ENCODE measurements at regions not wholly inside any gene's neighbourhood (a gene's known extent, or its start where the extent isn't known, plus 50 kb on each side); places are given as distances from the start of the nearest gene placed in this dataset.

DNA sequence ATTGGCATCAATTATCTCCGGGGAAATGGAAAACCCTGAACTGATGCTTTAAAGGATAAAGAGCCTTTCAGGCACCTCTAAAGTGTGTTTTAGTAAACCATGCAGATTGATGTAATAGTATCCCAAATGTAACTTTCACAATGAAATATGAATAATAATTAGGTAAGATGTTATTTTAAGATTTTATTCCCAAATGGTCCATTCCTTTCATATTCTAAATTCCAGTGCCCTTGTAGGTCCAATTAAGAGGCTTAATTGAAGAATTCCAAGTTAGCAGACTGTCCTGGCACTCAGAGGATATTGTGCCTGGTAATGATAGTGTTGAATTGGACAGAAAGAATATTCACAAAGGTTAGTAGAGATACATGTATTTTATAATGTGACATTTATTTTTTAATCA lies 352.5 kb upstream of the NUDT12 start:
- Histone ChIP-seq H2AK9ac (replicated peaks; ENCODE audit: low read depth, low read length, poor library complexity) (no peak overlapping the region), H3K56ac (ENCODE audit: extremely low read depth, insufficient read depth, low read length) (no peak overlapping the region), H2BK15ac (ENCODE audit: low read depth, low read length) (no peak overlapping the region), H2AFZ (replicated peaks; ENCODE audit: low read length, poor library complexity) (no peak overlapping the region), H3K4me2 (ENCODE audit: low read depth, low read length) (no peak overlapping the region), H3K23ac (ENCODE audit: low read depth, low read length) (no peak overlapping the region), H2BK5ac (ENCODE audit: low read depth, low read length, poor library complexity, severe bottlenecking) (no peak overlapping the region), H3K4me3 (ENCODE audit: insufficient read depth, low read depth, low read length) (no peak overlapping the region), H4K91ac (ENCODE audit: insufficient read depth, low read depth, low read length) (no peak overlapping the region), H4K20me1 (ENCODE audit: insufficient read depth, low read length) (no peaks in the 10 kb centered on the region), H3K9me3 (ENCODE audit: control insufficient read depth, insufficient read depth, low read length) (no peaks in the 10 kb centered on the region), H2BK20ac (ENCODE audit: low read depth, low read length) (no peak overlapping the region), H3K18ac (ENCODE audit: low read depth, low read length) (no peak overlapping the region), H3K9ac (ENCODE audit: low read depth, low read length) (no peak overlapping the region), H3K27me3 (ENCODE audit: control insufficient read depth, insufficient read depth, low read length) (no peaks in the 10 kb centered on the region), H3K27ac (ENCODE audit: insufficient read depth, low read length) (no peak overlapping the region), H2BK120ac (ENCODE audit: low read depth, low read length) (no peak overlapping the region), H2AK5ac (ENCODE audit: low read depth, low read length) (no peak overlapping the region), H3K79me1 (ENCODE audit: low read depth in 1 of 2, low read length in 2 of 2) (no peaks in the 10 kb centered on the region), H4K5ac (ENCODE audit: low read depth, low read length) (no peak overlapping the region), H4K8ac (ENCODE audit: low read depth in 2 of 2, low read length in 2 of 2) (no peak overlapping the region), H3K36me3 (ENCODE audit: control insufficient read depth, insufficient read depth, low read length) (no peaks in the 10 kb centered on the region), H3K4ac (ENCODE audit: low read depth, low read length) (no peak overlapping the region), H3K14ac (replicated peaks; ENCODE audit: low read depth, low read length) (no peak overlapping the region), H3K4me1 (ENCODE audit: control insufficient read depth, insufficient read depth, low read length) (no peaks in the 10 kb centered on the region), H3K9me1 (ENCODE audit: insufficient read depth, low read length) (no peaks in the 10 kb centered on the region)
- ChIA-PET POLR2A (ENCODE audit: unreplicated experiment) (no interaction called here), CTCF (no interaction called here)
- no CpG with 5 or more reads among the region's 1 CpG for WGBS, 2 experiments (ENCODE audit: extremely low coverage in 2 of 2, insufficient read length in 1 of 2)
- ATAC-seq (ENCODE audit: low read depth) (no peak), DNase-seq (no peak)
- dilution Hi-C loops (cut with HindIII; ENCODE audit: low sequenced_read_pairs, unreplicated experiment) = no loop called here
- TF ChIP-seq MAFK (IDR thresholded peaks at IDR 0.05; ENCODE audit: low read depth, low read length) (no peak), RAD21 (IDR thresholded peaks at IDR 0.05; ENCODE audit: low read length) (no peak), NFE2L2 (IDR thresholded peaks at IDR 0.05; ENCODE audit: low read depth, low read length) (no peak), MXI1 (IDR thresholded peaks at IDR 0.05; ENCODE audit: borderline replicate concordance, low read depth, low read length) (no peak), BHLHE40 (IDR thresholded peaks at IDR 0.05; ENCODE audit: low read depth, low read length) (no peak), CEBPB (IDR thresholded peaks at IDR 0.05; ENCODE audit: low read depth, low read length) (no peak), MAZ (IDR thresholded peaks at IDR 0.05; ENCODE audit: borderline replicate concordance, low read depth, low read length) (no peak), CHD1 (IDR thresholded peaks at IDR 0.05; ENCODE audit: low read depth, low read length) (no peak), FOS (IDR thresholded peaks at IDR 0.05; ENCODE audit: low read depth, low read length) (no peak), POLR2A (IDR thresholded peaks at IDR 0.05; ENCODE audit: low read depth, low read length) (no peak), RCOR1 (IDR thresholded peaks at IDR 0.05; ENCODE audit: insufficient replicate concordance, low read length) (no peak)
- TF ChIP-seq, protein P1, sequence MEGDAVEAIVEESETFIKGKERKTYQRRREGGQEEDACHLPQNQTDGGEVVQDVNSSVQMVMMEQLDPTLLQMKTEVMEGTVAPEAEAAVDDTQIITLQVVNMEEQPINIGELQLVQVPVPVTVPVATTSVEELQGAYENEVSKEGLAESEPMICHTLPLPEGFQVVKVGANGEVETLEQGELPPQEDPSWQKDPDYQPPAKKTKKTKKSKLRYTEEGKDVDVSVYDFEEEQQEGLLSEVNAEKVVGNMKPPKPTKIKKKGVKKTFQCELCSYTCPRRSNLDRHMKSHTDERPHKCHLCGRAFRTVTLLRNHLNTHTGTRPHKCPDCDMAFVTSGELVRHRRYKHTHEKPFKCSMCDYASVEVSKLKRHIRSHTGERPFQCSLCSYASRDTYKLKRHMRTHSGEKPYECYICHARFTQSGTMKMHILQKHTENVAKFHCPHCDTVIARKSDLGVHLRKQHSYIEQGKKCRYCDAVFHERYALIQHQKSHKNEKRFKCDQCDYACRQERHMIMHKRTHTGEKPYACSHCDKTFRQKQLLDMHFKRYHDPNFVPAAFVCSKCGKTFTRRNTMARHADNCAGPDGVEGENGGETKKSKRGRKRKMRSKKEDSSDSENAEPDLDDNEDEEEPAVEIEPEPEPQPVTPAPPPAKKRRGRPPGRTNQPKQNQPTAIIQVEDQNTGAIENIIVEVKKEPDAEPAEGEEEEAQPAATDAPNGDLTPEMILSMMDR (conservative IDR thresholded peaks at IDR 0.05; ENCODE audit: low read depth, low read length) = no peak
- TF ChIP-seq, protein P2, sequence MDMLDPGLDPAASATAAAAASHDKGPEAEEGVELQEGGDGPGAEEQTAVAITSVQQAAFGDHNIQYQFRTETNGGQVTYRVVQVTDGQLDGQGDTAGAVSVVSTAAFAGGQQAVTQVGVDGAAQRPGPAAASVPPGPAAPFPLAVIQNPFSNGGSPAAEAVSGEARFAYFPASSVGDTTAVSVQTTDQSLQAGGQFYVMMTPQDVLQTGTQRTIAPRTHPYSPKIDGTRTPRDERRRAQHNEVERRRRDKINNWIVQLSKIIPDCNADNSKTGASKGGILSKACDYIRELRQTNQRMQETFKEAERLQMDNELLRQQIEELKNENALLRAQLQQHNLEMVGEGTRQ (IDR thresholded peaks at IDR 0.05; ENCODE audit: low read depth, low read length) = no peak
- intact Hi-C loops (cut with micrococcal nuclease) = no loop called here
- in situ Hi-C loops (cut with MboI; ENCODE audit: low sequenced_read_pairs) = no loop called here
- BruUV-seq (replicated peaks) = no TSS peak

Measured in IMR-90 (cell line).